GM12878 (cell line): ENCODE measurements at regions not wholly inside any gene's neighbourhood (a gene's known extent, or its start where the extent isn't known, plus 50 kb on each side); places are given as distances from the start of the nearest gene placed in this dataset.

Experiments
- ATAC-seq: fragments of 200-7000 bp; cut with Tn5 transposase; 3 replicates; pipeline ENCODE4 v1.9.1; 2020; ENCODE audit warnings: mild to moderate bottlenecking, moderate library complexity
- BruUV-seq: library from RNA; stranded (reverse); fragments of 400-500 nt; replicated peaks from 2 replicates; lab custom pipeline; 2021; lab: Mats Ljungman, UMichigan
- CTCF ChIA-PET: fragments of 300-600 bp; sonication (Branson Sonifier 250); formaldehyde crosslinking; extraction: SDS; loops from one replicate; lab custom pipeline; 2021; ENCODE audit warnings: inconsistent platforms; lab: Yijun Ruan, JAX
- POLR2A ChIA-PET: fragments of 350-600 bp; formaldehyde crosslinking; extraction: SDS; loops from one replicate; lab custom pipeline; 2021; ENCODE audit warnings: inconsistent platforms; lab: Charles Lee
- RAD21 ChIA-PET: fragments of 300-600 bp; sonication (Branson Sonifier 250); formaldehyde crosslinking; loops from one replicate; lab custom pipeline; 2023; ENCODE audit warnings: antibody characterized with exemption; ENCODE audit not compliant: unreplicated experiment; lab: Charles Lee
- SMC1A ChIA-PET: fragments of 300-600 bp; sonication (Branson Sonifier 250); formaldehyde crosslinking; loops from one replicate; lab custom pipeline; 2023; ENCODE audit not compliant: unreplicated experiment, uncharacterized antibody; lab: Charles Lee
- DNase-seq: peaks from one replicate; pipeline ENCODE4 v3.0.0-alpha.2; 2011; ENCODE audit warnings: low read depth, low spot score
- FAIRE-seq: peaks from 3 replicates; lab custom pipeline; 2011; peaks lifted over from hg19 to GRCh38; lab: Jason Lieb, UNC
- H2AFZ ChIP-seq: 2 replicates; pipeline ENCODE4 v1.6.0; 2011; ENCODE audit warnings: low read depth, low read length, control low read depth; ENCODE audit not compliant: control insufficient read depth
- H3K27ac ChIP-seq: 2 replicates; pipeline ENCODE4 v1.5.1; 2011; ENCODE audit warnings: control low read depth; ENCODE audit not compliant: control insufficient read depth, insufficient read depth
- H3K27me3 ChIP-seq, 2 experiments: replicated peaks in 1 of 2; 2 replicates each; pipeline versions ENCODE4 v1.6.0 to v1.6.1; 2011; ENCODE audit warnings: low read length in 1 of 2; ENCODE audit not compliant: control insufficient read depth in 2 of 2, insufficient read depth in 2 of 2
- H3K36me3 ChIP-seq, 2 experiments: 2 replicates each; pipeline ENCODE4 v1.5.1; 2011; ENCODE audit warnings: low read length in 1 of 2; ENCODE audit not compliant: control insufficient read depth in 2 of 2, insufficient read depth in 2 of 2
- H3K4me1 ChIP-seq: 2 replicates; pipeline ENCODE4 v1.6.1; 2011; ENCODE audit warnings: mild to moderate bottlenecking, low read length, moderate library complexity, mixed read lengths; ENCODE audit not compliant: control insufficient read depth, insufficient read depth
- H3K4me2 ChIP-seq: 2 replicates; pipeline ENCODE4 v1.6.0; 2011; ENCODE audit warnings: control low read depth; ENCODE audit not compliant: control insufficient read depth, insufficient read depth
- H3K4me3 ChIP-seq: fragments of 200-600 bp; sonication (generic); 2 replicates; pipeline ENCODE4 v1.5.1; 2016
- H3K79me2 ChIP-seq: 2 replicates; pipeline ENCODE4 v1.6.0; 2011; ENCODE audit warnings: low read length; ENCODE audit not compliant: control insufficient read depth, insufficient read depth
- H3K9ac ChIP-seq: 2 replicates; pipeline ENCODE4 v1.8.0; 2011; ENCODE audit warnings: low read length, control low read depth, mixed read lengths; ENCODE audit not compliant: control insufficient read depth, insufficient read depth
- H3K9me3 ChIP-seq: replicated peaks from 3 replicates; pipeline ENCODE4 v1.5.1; 2011; ENCODE audit warnings: mild to moderate bottlenecking, low read length; ENCODE audit not compliant: control insufficient read depth, insufficient read depth
- H4K20me1 ChIP-seq: 2 replicates; pipeline ENCODE4 v1.6.0; 2011; ENCODE audit not compliant: control insufficient read depth, insufficient read depth
- CREB1 ChIP-seq: IDR thresholded peaks from 2 replicates; pipeline ENCODE4 v1.6.1; 2012; ENCODE audit warnings: low read depth, mild to moderate bottlenecking, inconsistent platforms
- KDM1A ChIP-seq: fragments of 200-600 bp; sonication (generic); IDR thresholded peaks from 2 replicates; pipeline ENCODE4 v1.6.1; 2016; ENCODE audit warnings: borderline replicate concordance
- WGBS: methylation state at CpG from one replicate; pipeline ENCODE4 v1.1.6; 2016; ENCODE audit warnings: low lambda C conversion rate; ENCODE audit not compliant: insufficient replicate concordance, insufficient coverage; ENCODE audit errors: missing lambda C conversion rate; 5-methylcytosine and 5-hydroxymethylcytosine counted together
- in situ Hi-C: fragments of 300-500 bp; cut with MboI; formaldehyde crosslinking; loops from 9 replicates; pipeline ENCODE4 v1.14.3; 2018; ENCODE audit warnings: mixed read lengths
- intact Hi-C: fragments of 100-400 bp; cut with micrococcal nuclease; formaldehyde crosslinking; loops from one replicate; pipeline ENCODE4 v1.14.2; 2022; ENCODE audit not compliant: unreplicated experiment

- POLR2A ChIA-PET: no interaction called here
- intact Hi-C loops (no loop called here), in situ Hi-C loops (loop anchor here (25.0 kb wide), 2 partner anchors 181 to 656 kb away; no protein-coding TSS in a partner anchor)
- RAD21 ChIA-PET: no interaction called here
- CTCF ChIA-PET: no interaction called here
- Histone ChIP-seq H2AFZ (no peak overlapping the region), H3K4me2 (no peak overlapping the region), H3K9ac (no peak overlapping the region), H3K27me3 (no peaks in the 10 kb centered on the region), H3K4me3 (no peak overlapping the region), H3K36me3 (no peaks in the 10 kb centered on the region), H3K4me1 (no peaks in the 10 kb centered on the region), H4K20me1 (no peaks in the 10 kb centered on the region), H3K79me2 (no peaks in the 10 kb centered on the region), H3K27ac (no peak overlapping the region), H3K9me3 (no peaks in the 10 kb centered on the region; the same call in 2 of the 3 replicates)
- no peak for DNase-seq
- TF ChIP-seq KDM1A: no peak
- no peak for FAIRE-seq
- BruUV-seq: no TSS peak
- no peak for ATAC-seq
- SMC1A ChIA-PET: no interaction called here
Measured at GRCh38 chr15:25556136-25556535, 117.3 kb upstream of the UBE3A start.

- in situ Hi-C loops: loop anchor here (25.0 kb wide), 2 partner anchors 183 to 658 kb away; no protein-coding TSS in a partner anchor
- no peak for TF ChIP-seq CREB1
- TF ChIP-seq, all 136 proteins: peak for 0
- ChIA-PET POLR2A (no interaction called here), SMC1A (no interaction called here), RAD21 (no interaction called here), CTCF (no interaction called here)
- H3K36me3 ChIP-seq: no peaks in the 10 kb centered on the region
- H3K4me2 ChIP-seq: no peak overlapping the region
- no peaks in the 10 kb centered on the region for H4K20me1 ChIP-seq
- ATAC-seq (no peak), FAIRE-seq (no peak), DNase-seq (no peak)
- H3K9me3 ChIP-seq: no peaks in the 10 kb centered on the region; the same call in 2 of the 3 replicates
- intact Hi-C loops: no loop called here
- BruUV-seq: no TSS peak
- no peak overlapping the region for H2AFZ ChIP-seq
- H3K27ac ChIP-seq: no peak overlapping the region
- no peaks in the 10 kb centered on the region for H3K4me1 ChIP-seq
- no peak overlapping the region for H3K9ac ChIP-seq
- no peaks in the 10 kb centered on the region for H3K79me2 ChIP-seq
- no peaks in the 10 kb centered on the region for H3K27me3 ChIP-seq
- H3K4me3 ChIP-seq: no peak overlapping the region
- 44% methylated on average over 10 of the region's 10 CpGs for WGBS
Measured at GRCh38 chr15:25554640-25555039, 115.8 kb upstream of the UBE3A start.
